ENCODE measurements at regions not wholly inside any gene's neighbourhood (a gene's known extent, or its start where the extent isn't known, plus 50 kb on each side); places are given as distances from the start of the nearest gene placed in this dataset.

GRCh38 chr15:69783211-69783610 is 314.5 kb downstream of the TLE3 start:
- H3K9ac ChIP-seq (ENCODE audit: low read length) = no peak overlapping the region
- H3K79me2 ChIP-seq (ENCODE audit: low read length) = no peaks in the 10 kb centered on the region
- no peaks in the 10 kb centered on the region for H4K20me1 ChIP-seq (ENCODE audit: insufficient read depth, low read length)
- TF ChIP-seq EZH2phosphoT487 (IDR thresholded peaks at IDR 0.05; ENCODE audit: low read length) = no peak
- TF ChIP-seq EZH2 (optimal IDR thresholded peaks at IDR 0.05; ENCODE audit: low read depth, low read length) = no peak
- no peak for TF ChIP-seq CTCF (IDR thresholded peaks at IDR 0.05; ENCODE audit: low read length)
- H3K4me2 ChIP-seq (ENCODE audit: low read depth, low read length) = no peak overlapping the region
- no peaks in the 10 kb centered on the region for H3K4me1 ChIP-seq (ENCODE audit: low read length)
- H3F3A ChIP-seq (ENCODE audit: insufficient read depth, low read length) = no peaks in the 10 kb centered on the region
- no peaks in the 10 kb centered on the region for H3K36me3 ChIP-seq (replicated peaks; ENCODE audit: insufficient read depth, low read length)
- H3K27me3 ChIP-seq (replicated peaks; ENCODE audit: insufficient read depth, low read length) = no peaks in the 10 kb centered on the region
- DNase-seq = no peak
- no peak overlapping the region for H3K4me3 ChIP-seq (ENCODE audit: low read length)
- H3K9me3 ChIP-seq (replicated peaks; ENCODE audit: insufficient read depth, low read length) = no peaks in the 10 kb centered on the region
- H2AFZ ChIP-seq (ENCODE audit: low read length) = no peak overlapping the region
- no peak overlapping the region for H3K27ac ChIP-seq (ENCODE audit: low read length)
- no peaks in the 10 kb centered on the region for H3K9me2 ChIP-seq (replicated peaks; ENCODE audit: insufficient read depth, low read length)

GRCh38 chr15:69784798-69785566 is 312.7 kb downstream of the TLE3 start:
- TF ChIP-seq EZH2 (optimal IDR thresholded peaks at IDR 0.05; ENCODE audit: low read depth, low read length) (no peak), EZH2phosphoT487 (IDR thresholded peaks at IDR 0.05; ENCODE audit: low read length) (no peak), CTCF (IDR thresholded peaks at IDR 0.05; ENCODE audit: low read length) (no peak)
- no peaks in the 10 kb centered on the region for H3K27me3 ChIP-seq (replicated peaks; ENCODE audit: insufficient read depth, low read length)
- no peak overlapping the region for H3K27ac ChIP-seq (ENCODE audit: low read length)
- no peaks in the 10 kb centered on the region for H3K79me2 ChIP-seq (ENCODE audit: low read length)
- H3K9me3 ChIP-seq (replicated peaks; ENCODE audit: insufficient read depth, low read length) = no peaks in the 10 kb centered on the region
- no peak overlapping the region for H2AFZ ChIP-seq (ENCODE audit: low read length)
- no peaks in the 10 kb centered on the region for H4K20me1 ChIP-seq (ENCODE audit: insufficient read depth, low read length)
- no peak overlapping the region for H3K9ac ChIP-seq (ENCODE audit: low read length)
- no peaks in the 10 kb centered on the region for H3K36me3 ChIP-seq (replicated peaks; ENCODE audit: insufficient read depth, low read length)
- DNase-seq = no peak
- no peaks in the 10 kb centered on the region for H3K4me1 ChIP-seq (ENCODE audit: low read length)
- no peak overlapping the region for H3K4me2 ChIP-seq (ENCODE audit: low read depth, low read length)
- no peaks in the 10 kb centered on the region for H3K9me2 ChIP-seq (replicated peaks; ENCODE audit: insufficient read depth, low read length)
- H3K4me3 ChIP-seq (ENCODE audit: low read length) = no peak overlapping the region
- no peaks in the 10 kb centered on the region for H3F3A ChIP-seq (ENCODE audit: insufficient read depth, low read length)

GRCh38 chr15:69786136-69786701 is 311.5 kb downstream of the TLE3 start:
- Histone ChIP-seq H3K36me3 (replicated peaks; ENCODE audit: insufficient read depth, low read length) (no peaks in the 10 kb centered on the region), H3F3A (ENCODE audit: insufficient read depth, low read length) (no peaks in the 10 kb centered on the region), H3K9me2 (replicated peaks; ENCODE audit: insufficient read depth, low read length) (no peaks in the 10 kb centered on the region), H3K4me1 (ENCODE audit: low read length) (no peaks in the 10 kb centered on the region), H3K9me3 (replicated peaks; ENCODE audit: insufficient read depth, low read length) (no peaks in the 10 kb centered on the region), H3K79me2 (ENCODE audit: low read length) (no peaks in the 10 kb centered on the region), H3K27ac (ENCODE audit: low read length) (no peak overlapping the region), H3K4me3 (ENCODE audit: low read length) (no peak overlapping the region), H2AFZ (ENCODE audit: low read length) (no peak overlapping the region), H4K20me1 (ENCODE audit: insufficient read depth, low read length) (no peaks in the 10 kb centered on the region), H3K27me3 (replicated peaks; ENCODE audit: insufficient read depth, low read length) (no peaks in the 10 kb centered on the region), H3K4me2 (ENCODE audit: low read depth, low read length) (no peak overlapping the region), H3K9ac (ENCODE audit: low read length) (no peak overlapping the region)
- TF ChIP-seq CTCF (IDR thresholded peaks at IDR 0.05; ENCODE audit: low read length) (no peak), EZH2phosphoT487 (IDR thresholded peaks at IDR 0.05; ENCODE audit: low read length) (no peak), EZH2 (optimal IDR thresholded peaks at IDR 0.05; ENCODE audit: low read depth, low read length) (no peak)
- DNase-seq = no peak

All from MM.1S (cell line).